ENCODE measurements at regions not wholly inside any gene's neighbourhood (a gene's known extent, or its start where the extent isn't known, plus 50 kb on each side); places are given as distances from the start of the nearest gene placed in this dataset.

DNA sequence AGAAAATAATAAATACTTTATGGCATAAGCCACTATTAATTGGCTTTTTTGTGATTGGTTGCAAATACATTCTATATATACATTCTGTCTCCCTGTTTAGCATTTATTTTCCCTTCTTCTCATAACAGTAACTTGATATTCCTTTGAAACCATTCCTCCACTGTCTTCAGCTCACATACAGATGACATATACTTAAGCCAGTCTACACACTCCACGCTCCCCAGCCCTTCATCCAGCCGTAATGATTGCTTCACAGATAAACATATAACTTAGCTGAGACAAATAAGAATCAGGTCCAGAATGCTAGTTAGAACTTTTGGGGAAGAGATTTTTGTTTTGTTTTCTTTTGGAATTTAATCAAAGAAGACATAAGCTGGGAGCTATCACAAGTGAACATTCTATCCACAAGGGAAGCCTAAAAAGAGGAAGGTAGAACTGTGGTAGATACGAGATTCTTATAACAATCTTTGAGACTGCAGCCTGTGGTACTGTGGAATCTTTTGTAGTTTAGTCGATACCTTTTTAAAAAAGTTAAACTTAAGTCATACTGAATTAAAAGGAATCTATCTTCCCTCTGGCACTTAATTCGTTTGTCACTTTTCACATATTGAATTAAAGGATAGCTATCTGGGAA, 365.1 kb upstream of the PRR16 start:
- Histone ChIP-seq H3K27me3 (replicated peaks; ENCODE audit: insufficient read depth) (no peaks in the 10 kb centered on the region), H3K27ac (no peak overlapping the region), H3K4me1 (replicated peaks) (no peaks in the 10 kb centered on the region), H3K36me3 (no peaks in the 10 kb centered on the region), H3K9me3 (no peaks in the 10 kb centered on the region), H3K4me3 (no peak overlapping the region)
- no peak for DNase-seq (ENCODE audit: low spot score)
- intact Hi-C loops (cut with DNase I), result no loop called here
- 81% methylated on average over 5 of the region's 5 CpGs for WGBS
- TF ChIP-seq POLR2A (IDR thresholded peaks at IDR 0.05) (no peak), POLR2AphosphoS5 (IDR thresholded peaks at IDR 0.05) (no peak)
- TF ChIP-seq, protein P1, sequence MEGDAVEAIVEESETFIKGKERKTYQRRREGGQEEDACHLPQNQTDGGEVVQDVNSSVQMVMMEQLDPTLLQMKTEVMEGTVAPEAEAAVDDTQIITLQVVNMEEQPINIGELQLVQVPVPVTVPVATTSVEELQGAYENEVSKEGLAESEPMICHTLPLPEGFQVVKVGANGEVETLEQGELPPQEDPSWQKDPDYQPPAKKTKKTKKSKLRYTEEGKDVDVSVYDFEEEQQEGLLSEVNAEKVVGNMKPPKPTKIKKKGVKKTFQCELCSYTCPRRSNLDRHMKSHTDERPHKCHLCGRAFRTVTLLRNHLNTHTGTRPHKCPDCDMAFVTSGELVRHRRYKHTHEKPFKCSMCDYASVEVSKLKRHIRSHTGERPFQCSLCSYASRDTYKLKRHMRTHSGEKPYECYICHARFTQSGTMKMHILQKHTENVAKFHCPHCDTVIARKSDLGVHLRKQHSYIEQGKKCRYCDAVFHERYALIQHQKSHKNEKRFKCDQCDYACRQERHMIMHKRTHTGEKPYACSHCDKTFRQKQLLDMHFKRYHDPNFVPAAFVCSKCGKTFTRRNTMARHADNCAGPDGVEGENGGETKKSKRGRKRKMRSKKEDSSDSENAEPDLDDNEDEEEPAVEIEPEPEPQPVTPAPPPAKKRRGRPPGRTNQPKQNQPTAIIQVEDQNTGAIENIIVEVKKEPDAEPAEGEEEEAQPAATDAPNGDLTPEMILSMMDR (IDR thresholded peaks at IDR 0.05), result no peak

GRCh38 chr5:120101771-120102170, 362.3 kb upstream of the PRR16 start:
- no peaks in the 10 kb centered on the region for H3K36me3 ChIP-seq
- TF ChIP-seq POLR2AphosphoS5 (IDR thresholded peaks at IDR 0.05), result no peak
- no peak for TF ChIP-seq POLR2A (IDR thresholded peaks at IDR 0.05)
- TF ChIP-seq, protein P1 (IDR thresholded peaks at IDR 0.05), result no peak
- intact Hi-C loops (cut with DNase I), result no loop called here
- H3K27me3 ChIP-seq (replicated peaks; ENCODE audit: insufficient read depth), result no peaks in the 10 kb centered on the region
- H3K9me3 ChIP-seq, result no peaks in the 10 kb centered on the region
- no peaks in the 10 kb centered on the region for H3K4me1 ChIP-seq (replicated peaks)
- no peak overlapping the region for H3K4me3 ChIP-seq
- no peak overlapping the region for H3K27ac ChIP-seq
- no peak for DNase-seq (ENCODE audit: low spot score)

DNA sequence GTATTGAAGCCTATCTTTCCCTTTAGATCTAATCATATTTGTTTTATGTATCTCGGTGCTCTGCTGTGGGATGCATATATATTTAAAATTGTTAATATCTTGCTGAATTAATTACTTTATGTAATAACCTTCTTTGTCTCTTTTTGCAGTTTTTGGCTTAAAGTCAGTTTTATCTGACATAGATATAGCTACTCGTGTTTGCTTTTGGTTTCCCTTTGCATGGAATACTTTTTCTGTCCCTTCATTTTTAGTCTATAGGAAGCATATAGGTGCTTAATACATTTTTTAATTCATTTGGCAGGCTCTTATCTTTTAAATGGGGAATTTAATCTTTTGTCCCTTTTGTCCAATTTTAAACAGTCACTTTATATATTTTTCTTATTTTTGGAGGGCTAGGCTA, 360.6 kb upstream of the PRR16 start:
- Histone ChIP-seq H3K4me1 (replicated peaks) (no peaks in the 10 kb centered on the region), H3K9me3 (no peaks in the 10 kb centered on the region), H3K36me3 (no peaks in the 10 kb centered on the region), H3K27me3 (replicated peaks; ENCODE audit: insufficient read depth) (no peaks in the 10 kb centered on the region), H3K27ac (no peak overlapping the region), H3K4me3 (no peak overlapping the region)
- DNase-seq (ENCODE audit: low spot score), result no peak
- intact Hi-C loops (cut with DNase I), result no loop called here
- TF ChIP-seq POLR2AphosphoS5 (IDR thresholded peaks at IDR 0.05) (no peak), POLR2A (IDR thresholded peaks at IDR 0.05) (no peak)
- TF ChIP-seq, protein P1 (IDR thresholded peaks at IDR 0.05), result no peak
- WGBS, result 80% methylated on average over 2 of the region's 2 CpGs

GRCh38 chr5:120106912-120107525, 357.1 kb upstream of the PRR16 start:
- Histone ChIP-seq H3K4me1 (replicated peaks) (no peaks in the 10 kb centered on the region), H3K27ac (no peak overlapping the region)

More at GRCh38 chr5:120106912-120107525, 357.1 kb upstream of the PRR16 start:
- TF ChIP-seq POLR2A (IDR thresholded peaks at IDR 0.05) (no peak), POLR2AphosphoS5 (IDR thresholded peaks at IDR 0.05) (no peak)
- TF ChIP-seq, protein P1 (IDR thresholded peaks at IDR 0.05), result no peak
- Histone ChIP-seq H3K36me3 (no peaks in the 10 kb centered on the region), H3K27me3 (replicated peaks; ENCODE audit: insufficient read depth) (no peaks in the 10 kb centered on the region), H3K9me3 (no peaks in the 10 kb centered on the region), H3K4me3 (no peak overlapping the region)
- DNase-seq (ENCODE audit: low spot score), result no peak
- intact Hi-C loops (cut with DNase I), result no loop called here
- WGBS, result 79% methylated on average over 1 of the region's 1 CpG
